ENCODE measurements at regions not wholly inside any gene's neighbourhood (a gene's known extent, or its start where the extent isn't known, plus 50 kb on each side); places are given as distances from the start of the nearest gene placed in this dataset.

DNA sequence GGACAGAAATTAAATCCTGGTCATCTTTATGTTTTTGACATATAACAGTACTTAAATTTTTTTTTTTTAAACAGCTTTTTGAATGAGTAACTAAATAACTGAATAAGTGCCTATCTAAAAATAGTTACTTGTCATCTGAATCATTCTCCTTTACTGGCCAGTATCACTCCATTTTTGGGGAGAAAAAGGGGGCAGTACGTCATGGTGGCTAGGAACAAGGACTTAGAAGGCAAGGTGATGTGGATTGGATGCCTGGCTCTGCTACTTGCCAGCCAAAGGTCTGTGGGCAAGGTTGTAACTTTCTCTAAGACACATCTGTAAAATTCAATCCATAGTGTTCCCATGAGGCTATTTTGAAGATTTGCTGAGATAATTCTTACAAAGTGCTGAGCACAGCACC lies 220.4 kb upstream of the DEPDC1 start:
- CTCF ChIA-PET, result interaction anchor here (1.2 kb wide), 1 partner anchor 1584 kb away, joined by 3 read pairs; no protein-coding TSS in a partner anchor
- WGBS (ENCODE audit: low lambda C conversion rate), result 19% methylated on average over 1 of the region's 1 CpG
- no peak for TF ChIP-seq JUND (IDR thresholded peaks at IDR 0.05)
- H3K9me3 ChIP-seq, result no peaks in the 10 kb centered on the region
- POLR2A ChIA-PET, result no interaction called here
- no peak overlapping the region for H3K4me3 ChIP-seq (ENCODE audit: low read depth in 2 of 2, low read length in 1 of 2)
- no peak overlapping the region for H3K9ac ChIP-seq
- no peaks in the 10 kb centered on the region for H3K36me3 ChIP-seq (replicated peaks in 1 of 2; ENCODE audit: control insufficient read depth in 1 of 2, insufficient read depth in 2 of 2, low read length in 1 of 2)
- H3K9me2 ChIP-seq, result no peaks in the 10 kb centered on the region
- H4K20me1 ChIP-seq (ENCODE audit: insufficient read depth), result no peaks in the 10 kb centered on the region
- H3K4me1 ChIP-seq (ENCODE audit: control insufficient read depth in 1 of 2, insufficient read depth in 2 of 2, low read depth in 1 of 2, low read length in 1 of 2), result no peaks in the 10 kb centered on the region
- no peak overlapping the region for H3K27ac ChIP-seq (ENCODE audit: low read depth in 2 of 2, low read length in 1 of 2)
- H3F3A ChIP-seq (replicated peaks; ENCODE audit: insufficient read depth), result no peaks in the 10 kb centered on the region
- H2AFZ ChIP-seq (ENCODE audit: low read depth), result no peak overlapping the region
- H3K4me2 ChIP-seq, result no peak overlapping the region
- no peaks in the 10 kb centered on the region for H3K27me3 ChIP-seq (ENCODE audit: insufficient read depth)
- DNase-seq, result no peak
- H3K79me2 ChIP-seq (ENCODE audit: insufficient read depth), result no peaks in the 10 kb centered on the region

DNA sequence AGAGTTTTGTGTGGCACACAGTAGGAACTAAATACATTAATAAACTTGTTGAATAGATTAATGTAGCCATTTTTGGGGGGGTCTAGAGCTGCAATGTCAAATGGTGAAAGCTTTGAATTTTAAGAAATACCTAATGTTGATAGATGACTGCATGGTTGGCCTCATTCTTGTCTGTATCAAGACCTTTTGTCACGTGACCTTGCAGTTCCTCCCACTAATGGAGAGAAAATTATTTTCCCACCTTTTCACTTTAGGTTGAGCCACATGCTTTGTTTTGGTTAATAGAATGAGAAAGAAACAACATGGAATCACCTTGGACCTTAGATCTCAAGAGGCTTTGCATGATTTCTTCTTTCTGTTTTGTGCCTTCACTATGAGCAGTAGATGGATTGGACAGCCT lies 223.6 kb upstream of the DEPDC1 start:
- DNase-seq, result no peak
- H2AFZ ChIP-seq (ENCODE audit: low read depth), result no peak overlapping the region
- ChIA-PET CTCF (no interaction called here), POLR2A (no interaction called here)
- no peak overlapping the region for H3K4me3 ChIP-seq (ENCODE audit: low read depth in 2 of 2, low read length in 1 of 2)
- no peaks in the 10 kb centered on the region for H3K9me2 ChIP-seq
- H3K9ac ChIP-seq, result no peak overlapping the region
- no peaks in the 10 kb centered on the region for H3K36me3 ChIP-seq (replicated peaks in 1 of 2; ENCODE audit: control insufficient read depth in 1 of 2, insufficient read depth in 2 of 2, low read length in 1 of 2)
- no peak overlapping the region for H3K4me2 ChIP-seq
- 8% methylated on average over 1 of the region's 1 CpG for WGBS (ENCODE audit: low lambda C conversion rate)
- peaks cover 0 to 2% of the 10 kb centered on the region in 2 experiments; a peak in 1 of 4 replicates for H3K4me1 ChIP-seq (ENCODE audit: control insufficient read depth in 1 of 2, insufficient read depth in 2 of 2, low read depth in 1 of 2, low read length in 1 of 2)
- H4K20me1 ChIP-seq (ENCODE audit: insufficient read depth), result no peaks in the 10 kb centered on the region
- H3F3A ChIP-seq (replicated peaks; ENCODE audit: insufficient read depth), result no peaks in the 10 kb centered on the region
- H3K27me3 ChIP-seq (ENCODE audit: insufficient read depth), result no peaks in the 10 kb centered on the region
- H3K79me2 ChIP-seq (ENCODE audit: insufficient read depth), result no peaks in the 10 kb centered on the region
- TF ChIP-seq FOSL2 (IDR thresholded peaks at IDR 0.05; ENCODE audit: borderline replicate concordance, low read depth) (no peak), TAF1 (IDR thresholded peaks at IDR 0.05; ENCODE audit: borderline replicate concordance, low read depth, low read length) (no peak), ELF1 (IDR thresholded peaks at IDR 0.05) (no peak)
- TF ChIP-seq, protein P1, sequence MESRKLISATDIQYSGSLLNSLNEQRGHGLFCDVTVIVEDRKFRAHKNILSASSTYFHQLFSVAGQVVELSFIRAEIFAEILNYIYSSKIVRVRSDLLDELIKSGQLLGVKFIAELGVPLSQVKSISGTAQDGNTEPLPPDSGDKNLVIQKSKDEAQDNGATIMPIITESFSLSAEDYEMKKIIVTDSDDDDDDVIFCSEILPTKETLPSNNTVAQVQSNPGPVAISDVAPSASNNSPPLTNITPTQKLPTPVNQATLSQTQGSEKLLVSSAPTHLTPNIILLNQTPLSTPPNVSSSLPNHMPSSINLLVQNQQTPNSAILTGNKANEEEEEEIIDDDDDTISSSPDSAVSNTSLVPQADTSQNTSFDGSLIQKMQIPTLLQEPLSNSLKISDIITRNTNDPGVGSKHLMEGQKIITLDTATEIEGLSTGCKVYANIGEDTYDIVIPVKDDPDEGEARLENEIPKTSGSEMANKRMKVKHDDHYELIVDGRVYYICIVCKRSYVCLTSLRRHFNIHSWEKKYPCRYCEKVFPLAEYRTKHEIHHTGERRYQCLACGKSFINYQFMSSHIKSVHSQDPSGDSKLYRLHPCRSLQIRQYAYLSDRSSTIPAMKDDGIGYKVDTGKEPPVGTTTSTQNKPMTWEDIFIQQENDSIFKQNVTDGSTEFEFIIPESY (IDR thresholded peaks at IDR 0.05; ENCODE audit: borderline replicate concordance, low read depth), result no peak
- TF ChIP-seq, protein P2, sequence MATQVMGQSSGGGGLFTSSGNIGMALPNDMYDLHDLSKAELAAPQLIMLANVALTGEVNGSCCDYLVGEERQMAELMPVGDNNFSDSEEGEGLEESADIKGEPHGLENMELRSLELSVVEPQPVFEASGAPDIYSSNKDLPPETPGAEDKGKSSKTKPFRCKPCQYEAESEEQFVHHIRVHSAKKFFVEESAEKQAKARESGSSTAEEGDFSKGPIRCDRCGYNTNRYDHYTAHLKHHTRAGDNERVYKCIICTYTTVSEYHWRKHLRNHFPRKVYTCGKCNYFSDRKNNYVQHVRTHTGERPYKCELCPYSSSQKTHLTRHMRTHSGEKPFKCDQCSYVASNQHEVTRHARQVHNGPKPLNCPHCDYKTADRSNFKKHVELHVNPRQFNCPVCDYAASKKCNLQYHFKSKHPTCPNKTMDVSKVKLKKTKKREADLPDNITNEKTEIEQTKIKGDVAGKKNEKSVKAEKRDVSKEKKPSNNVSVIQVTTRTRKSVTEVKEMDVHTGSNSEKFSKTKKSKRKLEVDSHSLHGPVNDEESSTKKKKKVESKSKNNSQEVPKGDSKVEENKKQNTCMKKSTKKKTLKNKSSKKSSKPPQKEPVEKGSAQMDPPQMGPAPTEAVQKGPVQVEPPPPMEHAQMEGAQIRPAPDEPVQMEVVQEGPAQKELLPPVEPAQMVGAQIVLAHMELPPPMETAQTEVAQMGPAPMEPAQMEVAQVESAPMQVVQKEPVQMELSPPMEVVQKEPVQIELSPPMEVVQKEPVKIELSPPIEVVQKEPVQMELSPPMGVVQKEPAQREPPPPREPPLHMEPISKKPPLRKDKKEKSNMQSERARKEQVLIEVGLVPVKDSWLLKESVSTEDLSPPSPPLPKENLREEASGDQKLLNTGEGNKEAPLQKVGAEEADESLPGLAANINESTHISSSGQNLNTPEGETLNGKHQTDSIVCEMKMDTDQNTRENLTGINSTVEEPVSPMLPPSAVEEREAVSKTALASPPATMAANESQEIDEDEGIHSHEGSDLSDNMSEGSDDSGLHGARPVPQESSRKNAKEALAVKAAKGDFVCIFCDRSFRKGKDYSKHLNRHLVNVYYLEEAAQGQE (IDR thresholded peaks at IDR 0.05; ENCODE audit: low read depth, low read length), result no peak
- no peak overlapping the region for H3K27ac ChIP-seq (ENCODE audit: low read depth in 2 of 2, low read length in 1 of 2)
- no peaks in the 10 kb centered on the region for H3K9me3 ChIP-seq

Measured in SK-N-SH (cell line).